RWPE1 (cell line): ENCODE measurements at regions not wholly inside any gene's neighbourhood (a gene's known extent, or its start where the extent isn't known, plus 50 kb on each side); places are given as distances from the start of the nearest gene placed in this dataset.

Source experiments
- CTCF ChIA-PET: fragments of 350-600 bp; sonication (Branson Sonifier 250); formaldehyde crosslinking; extraction: SDS; loops from one replicate; lab custom pipeline; 2021; lab: Yijun Ruan, JAX
- POLR2A ChIA-PET: fragments of 400-600 bp; formaldehyde crosslinking; extraction: SDS; loops from one replicate; lab custom pipeline; 2020; ENCODE audit warnings: antibody characterized with exemption; ENCODE audit not compliant: low non-redundant PET; lab: Yijun Ruan, JAX
- DNase-seq: peaks from one replicate; pipeline ENCODE4 v3.0.0; 2012; ENCODE audit warnings: low spot score
- H3K27ac ChIP-seq: fragments of 450-650 bp; 2 replicates; pipeline ENCODE4 v1.5.1; 2017
- CTCF ChIP-seq: fragments of 450-650 bp; conservative IDR thresholded peaks from 2 replicates; pipeline ENCODE4 v1.5.1; 2017; ENCODE audit warnings: low read depth, mild to moderate bottlenecking

GRCh38 chr2:67201521-67201920, 195.6 kb upstream of the ETAA1 start:
- no peak for TF ChIP-seq CTCF
- H3K27ac ChIP-seq = no peak overlapping the region
- CTCF ChIA-PET = no interaction called here
- no peak for DNase-seq
- POLR2A ChIA-PET = no interaction called here

- ChIA-PET POLR2A (no interaction called here), CTCF (interaction anchor here (0.6 kb wide), 1 partner anchor 37 kb away, joined by 3 read pairs; no protein-coding TSS in a partner anchor)
- TF ChIP-seq CTCF = no peak
- H3K27ac ChIP-seq = no peak overlapping the region
- no peak for DNase-seq
Observed at GRCh38 chr2:67204349-67204748, 192.8 kb upstream of the ETAA1 start.

- DNase-seq = no peak
- no peak overlapping the region for H3K27ac ChIP-seq
- TF ChIP-seq CTCF = no peak
- CTCF ChIA-PET = interaction anchor here (0.6 kb wide), 1 partner anchor 113 kb away, joined by 3 read pairs; no protein-coding TSS in a partner anchor
- POLR2A ChIA-PET = no interaction called here
Observed at GRCh38 chr2:67208887-67209500, 188.1 kb upstream of the ETAA1 start.

GRCh38 chr2:67210430-67210829, 186.7 kb upstream of the ETAA1 start:
- POLR2A ChIA-PET = no interaction called here
- DNase-seq = no peak
- no peak for TF ChIP-seq CTCF
- CTCF ChIA-PET = interaction anchor here (0.6 to 0.7 kb wide), 3 partner anchors 49 to 617 kb away, joined by 3 read pairs; no protein-coding TSS in a partner anchor
- H3K27ac ChIP-seq = no peak overlapping the region

GRCh38 chr2:67212203-67212602, 184.9 kb upstream of the ETAA1 start:
- no peak for DNase-seq
- no peak for TF ChIP-seq CTCF
- CTCF ChIA-PET = no interaction called here
- H3K27ac ChIP-seq = no peak overlapping the region
- POLR2A ChIA-PET = no interaction called here

GRCh38 chr2:67213270-67213670, 183.9 kb upstream of the ETAA1 start:
- no peak for DNase-seq
- no peak overlapping the region for H3K27ac ChIP-seq
- ChIA-PET CTCF (no interaction called here), POLR2A (no interaction called here)
- TF ChIP-seq CTCF = no peak
